CMK (cell line): ENCODE measurements at regions not wholly inside any gene's neighbourhood (a gene's known extent, or its start where the extent isn't known, plus 50 kb on each side); places are given as distances from the start of the nearest gene placed in this dataset.

ENCODE experiments used
- DNase-seq: peaks from one replicate; pipeline ENCODE4 v3.0.0-alpha.2; 2010; ENCODE audit warnings: low read depth

DNA sequence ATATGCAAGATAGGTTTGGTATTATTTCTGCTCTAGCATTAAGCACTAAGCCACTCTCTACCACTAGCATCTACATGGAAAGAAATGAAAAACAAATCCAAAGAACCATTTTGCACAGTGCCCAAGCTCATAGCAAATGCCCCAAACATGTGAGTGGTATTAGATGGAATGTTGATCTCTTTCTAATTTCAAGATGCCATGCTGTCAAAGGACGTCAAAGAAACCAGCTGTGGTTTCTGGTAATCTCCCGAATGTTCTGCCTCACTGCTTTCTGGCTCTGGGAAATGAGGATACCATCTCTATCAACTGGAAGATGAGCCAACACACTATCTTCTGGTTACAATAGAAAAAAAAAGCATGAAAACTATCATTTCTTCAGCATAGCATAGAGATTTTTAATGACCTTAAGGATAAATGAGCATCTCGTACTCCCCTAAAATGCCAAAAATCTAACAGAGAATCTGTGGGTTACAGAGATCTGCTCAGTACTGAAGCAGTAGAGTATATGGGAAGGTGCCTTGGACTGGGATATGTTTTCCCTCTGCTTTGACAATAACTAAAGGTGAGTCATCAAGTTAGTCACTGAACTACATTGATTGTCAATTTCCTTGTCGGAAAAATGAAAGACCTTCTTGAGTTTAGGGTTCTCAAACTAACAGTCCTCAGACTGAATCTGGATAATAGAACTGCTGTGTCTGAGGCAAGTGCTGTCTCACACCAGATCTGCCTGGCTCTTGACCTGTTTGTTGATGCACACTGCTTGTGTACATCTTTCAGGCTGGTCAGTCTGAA, 244.8 kb upstream of the NCKAP5 start:
- DNase-seq: no peak

GRCh38 chr2:133814890-133815289, 246.6 kb upstream of the NCKAP5 start:
- no peak for DNase-seq

DNA sequence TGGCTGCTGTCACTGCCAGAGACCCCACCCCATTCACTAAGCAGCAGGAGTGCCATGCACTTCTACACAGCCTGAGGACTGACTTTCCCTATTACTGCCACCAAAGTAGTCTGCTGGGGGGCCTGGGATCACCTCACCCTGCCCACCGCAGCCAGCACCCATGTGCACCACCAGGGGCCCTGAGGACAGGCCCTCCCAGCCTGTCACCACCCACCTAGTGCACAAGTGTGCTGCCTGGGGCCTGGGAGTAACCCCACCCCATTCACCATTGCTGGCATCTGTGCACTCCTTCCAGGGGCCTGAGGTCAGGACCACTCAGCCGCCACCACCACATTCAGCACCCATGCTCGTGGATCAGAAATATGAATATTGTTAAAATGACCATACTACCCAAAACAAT, 247.8 kb upstream of the NCKAP5 start:
- DNase-seq: no peak

DNA sequence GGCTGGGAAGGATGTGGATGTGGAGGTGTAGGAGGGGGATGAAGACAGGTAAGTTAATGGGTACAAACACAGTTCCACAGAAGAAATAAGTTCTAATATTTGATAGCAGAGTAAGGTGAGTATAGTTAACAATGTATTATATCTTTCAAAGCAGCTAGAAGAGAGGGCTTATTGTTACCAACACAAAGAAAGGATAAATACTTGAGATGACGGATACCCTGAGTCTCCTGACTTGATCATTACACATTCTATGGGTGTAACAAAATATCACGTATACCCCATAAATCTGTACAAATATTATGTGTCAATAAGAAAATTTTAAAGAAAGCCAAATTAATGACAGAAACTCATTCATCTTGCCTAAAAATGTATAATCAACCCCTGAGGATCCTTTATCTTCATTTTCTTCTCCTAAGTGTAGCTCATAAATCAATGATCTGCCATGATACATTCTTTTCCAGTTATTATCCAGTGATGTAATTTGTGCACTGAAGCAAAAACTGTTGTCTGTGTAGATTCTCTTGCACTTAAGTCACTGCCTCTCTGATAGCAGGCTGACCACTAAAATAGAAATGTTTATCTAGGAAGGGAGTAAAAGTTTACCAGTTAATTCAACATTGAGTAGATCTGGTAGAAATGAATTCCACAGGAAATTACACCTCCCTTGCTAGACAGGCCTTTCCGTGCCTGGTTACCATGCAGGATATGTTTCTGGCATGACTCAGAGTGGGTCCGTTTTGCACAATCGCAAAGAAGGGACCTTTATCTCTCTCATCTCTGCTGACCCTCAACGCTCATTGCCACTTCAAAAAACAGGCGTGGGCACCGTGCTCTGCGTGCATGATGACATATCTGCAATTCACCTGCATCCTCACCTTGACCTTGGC, 249.7 kb upstream of the NCKAP5 start:
- no peak for DNase-seq

GRCh38 chr2:133818661-133819060, 250.4 kb upstream of the NCKAP5 start:
- no peak for DNase-seq

DNA sequence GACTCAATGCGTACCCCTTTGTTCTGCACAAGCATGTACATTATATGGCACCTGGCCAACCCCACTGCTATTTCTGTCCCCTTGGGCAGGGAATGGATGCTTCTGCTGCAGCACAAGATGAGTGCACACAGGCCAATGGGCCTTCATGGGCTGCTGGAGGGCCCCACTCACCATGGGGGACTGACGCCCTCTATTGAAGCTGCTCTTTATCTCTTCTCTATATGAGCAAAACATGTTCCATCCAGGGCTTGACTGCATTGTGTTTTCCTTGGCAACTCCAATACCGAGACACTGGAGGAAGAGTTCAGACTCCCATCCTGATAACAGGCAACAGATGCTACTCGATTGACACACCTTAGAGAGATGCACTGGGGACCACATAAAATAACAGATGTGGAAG, 251.6 kb upstream of the NCKAP5 start:
- no peak for DNase-seq

- no peak for DNase-seq
These were observed 253.0 kb upstream of the NCKAP5 start for GRCh38 chr2:133821107-133821760.

GRCh38 chr2:133822517-133823225, 254.4 kb upstream of the NCKAP5 start:
- DNase-seq: no peak

DNA sequence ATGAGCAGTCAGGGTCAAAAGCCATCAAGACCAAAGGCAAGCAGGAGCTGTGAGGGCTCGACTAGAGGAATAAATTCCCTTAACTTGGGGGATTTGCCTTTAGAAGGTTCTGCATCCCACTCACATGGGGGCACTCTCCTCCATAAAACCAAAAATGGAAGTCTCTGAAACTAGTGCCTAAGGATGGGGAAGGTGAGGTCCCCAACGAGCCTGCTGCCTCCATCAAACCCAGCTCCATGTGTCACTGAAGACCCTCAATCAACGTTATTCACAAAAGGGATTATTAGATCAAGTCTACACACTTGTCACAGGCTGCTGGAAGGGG, 254.9 kb upstream of the NCKAP5 start:
- no peak for DNase-seq

DNA sequence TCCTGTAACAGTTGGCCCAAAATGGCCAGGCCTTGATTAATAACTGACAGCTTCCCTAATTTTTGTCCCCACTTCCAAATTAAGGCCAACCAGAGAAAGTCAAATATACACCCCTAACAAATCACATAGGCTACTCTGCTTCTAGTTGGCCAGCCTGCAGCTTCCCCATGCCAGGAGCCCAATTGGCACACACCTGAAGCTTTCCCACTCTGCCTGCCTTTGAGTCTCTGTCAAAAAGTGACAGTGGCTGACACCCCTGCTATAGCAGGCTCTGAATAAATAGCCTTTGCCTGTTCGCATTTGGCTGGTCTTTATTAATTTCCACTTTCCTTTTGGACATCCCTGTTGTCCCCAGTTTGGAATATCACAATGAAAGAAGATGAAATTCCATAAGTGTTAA, 256.6 kb upstream of the NCKAP5 start:
- DNase-seq: no peak

DNA sequence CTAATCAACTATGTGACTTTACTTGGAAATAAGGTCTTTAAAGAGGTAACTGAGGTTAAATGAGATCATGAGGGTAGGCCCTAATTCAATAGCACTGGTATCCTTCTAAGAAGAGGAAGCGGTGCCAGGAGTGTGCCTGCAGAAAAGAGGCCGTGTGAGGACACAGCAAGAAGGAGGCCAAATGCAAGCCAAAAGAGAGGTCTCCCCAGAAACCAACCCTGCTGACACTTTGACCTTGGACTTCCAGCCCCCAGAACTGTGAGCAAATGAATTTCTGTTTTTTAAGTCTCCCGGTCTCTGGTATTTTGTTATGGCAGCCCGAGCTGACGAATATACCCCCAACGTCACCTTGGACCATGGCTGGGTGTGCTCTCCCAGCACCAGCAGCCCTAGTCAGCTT, 257.5 kb upstream of the NCKAP5 start:
- no peak for DNase-seq

- no peak for DNase-seq
These were observed 260.6 kb upstream of the NCKAP5 start for GRCh38 chr2:133828913-133829312.

GRCh38 chr2:133829450-133830020, 261.3 kb upstream of the NCKAP5 start:
- no peak for DNase-seq

DNA sequence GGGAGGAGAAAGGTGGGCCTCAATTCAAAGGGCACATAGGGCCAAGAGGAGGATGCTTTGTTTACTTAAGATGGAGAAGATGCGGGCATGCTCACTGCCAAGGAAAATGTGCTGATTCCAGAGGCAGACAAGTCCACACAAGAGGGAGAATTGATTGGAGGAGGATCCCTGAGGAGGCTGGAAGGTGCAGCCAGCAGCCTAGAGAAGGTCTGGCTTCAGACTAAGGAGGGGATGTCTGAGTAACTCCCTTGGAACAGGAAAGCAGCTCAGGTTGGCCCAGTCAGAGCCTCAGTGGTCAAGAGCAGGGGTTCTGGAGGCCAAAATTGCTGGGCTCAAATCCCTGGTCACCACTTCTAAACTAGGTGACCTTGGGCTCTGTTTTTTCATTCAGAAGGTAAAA, 265.5 kb upstream of the NCKAP5 start:
- no peak for DNase-seq

DNA sequence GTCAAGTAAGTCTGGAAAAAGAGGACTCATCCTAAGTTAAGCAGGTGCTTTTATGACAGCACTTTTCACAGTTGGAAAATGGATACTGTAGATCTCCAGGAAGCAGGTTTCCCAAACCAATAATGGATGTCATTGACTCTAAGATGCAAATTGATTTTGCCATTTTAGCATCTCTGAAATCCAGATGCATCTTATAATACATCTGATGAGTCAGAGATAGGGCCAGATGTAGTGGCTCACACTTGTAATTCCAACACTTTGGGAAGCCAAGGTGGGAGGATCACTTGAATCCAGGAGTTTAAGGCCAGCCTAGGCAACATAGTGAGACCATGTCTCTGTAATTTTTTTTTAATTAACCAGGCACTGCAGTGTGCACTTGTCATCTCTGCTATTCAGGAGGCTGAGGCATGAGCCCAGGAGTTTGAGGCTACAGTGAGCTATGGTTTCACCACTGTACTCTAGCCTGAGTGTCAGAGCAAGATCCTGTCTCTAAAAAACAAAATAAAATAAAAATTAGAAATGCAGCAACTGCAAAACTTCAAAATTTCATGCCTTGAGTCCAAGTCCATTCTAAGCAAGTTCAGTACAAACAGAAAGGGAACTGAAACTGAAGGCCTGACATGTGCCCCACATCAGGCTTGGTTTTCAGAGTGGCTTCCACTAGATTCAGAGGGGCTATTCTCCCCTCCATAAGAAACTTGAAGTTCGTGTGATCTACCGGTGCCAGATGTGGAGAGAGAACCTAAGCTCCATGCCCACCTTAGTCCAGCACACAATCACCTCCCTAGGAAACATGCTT, 267.8 kb upstream of the NCKAP5 start:
- DNase-seq: no peak

DNA sequence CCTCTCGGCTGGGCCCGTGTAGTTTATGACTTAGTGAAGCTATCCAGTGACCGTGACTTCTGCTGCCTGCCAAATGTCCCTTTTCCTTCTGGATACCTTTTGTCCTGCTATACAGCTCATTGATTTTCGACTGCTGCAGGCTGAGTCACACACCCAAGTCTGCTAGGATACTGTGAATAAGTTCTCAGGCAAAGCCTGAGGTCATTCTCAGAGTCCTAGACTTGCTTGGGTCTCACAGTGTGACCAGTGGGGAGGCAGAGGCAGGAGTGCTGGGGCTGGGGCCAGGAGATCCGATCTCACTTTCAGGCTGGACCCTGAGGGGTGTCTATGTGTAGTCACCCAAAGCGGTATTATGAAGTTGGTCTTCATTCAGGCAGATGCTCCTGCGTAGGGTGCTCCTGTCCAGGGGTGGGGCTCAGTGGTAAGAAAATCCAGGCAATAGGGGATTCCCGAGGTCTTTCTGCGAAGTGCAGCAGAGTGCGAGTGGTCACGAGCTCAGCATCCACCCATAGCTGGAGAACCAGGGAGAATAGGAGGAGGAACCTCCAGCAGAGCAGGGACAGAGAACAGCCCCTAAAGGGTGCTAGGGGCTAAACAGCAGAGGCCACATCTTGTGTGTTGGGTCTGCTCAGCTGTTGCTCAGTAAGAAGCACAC, 268.6 kb upstream of the NCKAP5 start:
- no peak for DNase-seq

DNA sequence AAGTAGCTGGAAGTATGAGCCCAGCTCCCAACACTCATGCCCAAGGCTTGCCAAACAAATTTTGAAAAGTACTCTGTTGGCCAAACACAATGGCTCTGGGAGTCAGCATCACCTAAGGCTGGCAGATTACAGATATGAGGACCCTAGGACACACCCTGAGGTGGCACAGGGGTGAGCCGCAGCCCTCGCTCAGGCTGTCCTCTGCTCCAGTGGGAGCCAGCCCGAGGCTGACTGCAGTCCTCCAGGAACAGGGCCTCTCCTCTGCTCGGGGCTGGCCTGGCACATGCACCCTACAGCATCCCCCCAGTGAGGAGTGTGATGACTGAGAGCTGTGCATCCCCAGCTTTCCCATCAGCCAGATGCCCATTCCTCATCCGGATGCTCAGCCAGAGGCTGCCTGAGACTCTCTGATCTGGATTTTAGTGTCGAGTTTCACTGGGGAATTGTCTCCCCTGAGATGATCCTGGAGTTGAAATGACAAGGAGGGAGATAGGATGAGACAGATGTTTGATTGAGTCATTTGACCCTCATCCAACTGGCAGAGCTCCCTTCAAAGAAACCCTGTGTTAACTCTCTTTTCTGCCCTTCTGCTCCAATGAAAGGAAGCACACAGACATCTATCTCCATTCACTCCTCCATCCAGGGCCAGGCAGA, 269.3 kb upstream of the NCKAP5 start:
- DNase-seq: no peak

- no peak for DNase-seq
These were observed 270.5 kb upstream of the NCKAP5 start for GRCh38 chr2:133838642-133839365.

GRCh38 chr2:133839677-133840076, 271.4 kb upstream of the NCKAP5 start:
- no peak for DNase-seq
